ENCODE measurements at regions not wholly inside any gene's neighbourhood (a gene's known extent, or its start where the extent isn't known, plus 50 kb on each side); places are given as distances from the start of the nearest gene placed in this dataset.

DNA sequence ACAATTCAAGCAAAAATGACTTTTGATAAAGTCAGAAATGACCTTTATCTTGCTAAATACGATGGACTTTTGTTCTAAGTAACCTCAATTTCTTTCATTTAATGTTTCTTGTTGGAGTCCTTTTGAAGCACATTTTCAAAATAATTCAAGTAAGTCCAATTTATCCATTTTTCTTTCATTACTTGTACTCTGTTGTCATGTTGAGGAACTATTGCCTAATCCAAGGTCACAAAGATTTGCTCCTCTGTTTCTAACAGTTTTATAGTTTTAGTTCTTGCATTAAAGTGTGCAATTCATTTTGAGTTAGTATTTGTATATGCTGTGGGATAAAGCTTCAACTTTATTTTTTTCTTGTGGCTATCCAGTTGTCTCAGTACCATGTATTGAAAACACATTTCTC, 66.7 kb downstream of the CCER1 start:
- Histone ChIP-seq H3K9me3 (no peaks in the 10 kb centered on the region), H3K4me1 (no peaks in the 10 kb centered on the region), H3K27ac (no peak overlapping the region), H3K36me3 (no peaks in the 10 kb centered on the region), H3K4me3 (no peak overlapping the region), H3K27me3 (no peaks in the 10 kb centered on the region)
- TF ChIP-seq, protein P1, sequence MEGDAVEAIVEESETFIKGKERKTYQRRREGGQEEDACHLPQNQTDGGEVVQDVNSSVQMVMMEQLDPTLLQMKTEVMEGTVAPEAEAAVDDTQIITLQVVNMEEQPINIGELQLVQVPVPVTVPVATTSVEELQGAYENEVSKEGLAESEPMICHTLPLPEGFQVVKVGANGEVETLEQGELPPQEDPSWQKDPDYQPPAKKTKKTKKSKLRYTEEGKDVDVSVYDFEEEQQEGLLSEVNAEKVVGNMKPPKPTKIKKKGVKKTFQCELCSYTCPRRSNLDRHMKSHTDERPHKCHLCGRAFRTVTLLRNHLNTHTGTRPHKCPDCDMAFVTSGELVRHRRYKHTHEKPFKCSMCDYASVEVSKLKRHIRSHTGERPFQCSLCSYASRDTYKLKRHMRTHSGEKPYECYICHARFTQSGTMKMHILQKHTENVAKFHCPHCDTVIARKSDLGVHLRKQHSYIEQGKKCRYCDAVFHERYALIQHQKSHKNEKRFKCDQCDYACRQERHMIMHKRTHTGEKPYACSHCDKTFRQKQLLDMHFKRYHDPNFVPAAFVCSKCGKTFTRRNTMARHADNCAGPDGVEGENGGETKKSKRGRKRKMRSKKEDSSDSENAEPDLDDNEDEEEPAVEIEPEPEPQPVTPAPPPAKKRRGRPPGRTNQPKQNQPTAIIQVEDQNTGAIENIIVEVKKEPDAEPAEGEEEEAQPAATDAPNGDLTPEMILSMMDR (IDR thresholded peaks at IDR 0.05): no peak
- ATAC-seq (no peak), DNase-seq (no peak)
- intact Hi-C loops (cut with DNase I): no loop called here

DNA sequence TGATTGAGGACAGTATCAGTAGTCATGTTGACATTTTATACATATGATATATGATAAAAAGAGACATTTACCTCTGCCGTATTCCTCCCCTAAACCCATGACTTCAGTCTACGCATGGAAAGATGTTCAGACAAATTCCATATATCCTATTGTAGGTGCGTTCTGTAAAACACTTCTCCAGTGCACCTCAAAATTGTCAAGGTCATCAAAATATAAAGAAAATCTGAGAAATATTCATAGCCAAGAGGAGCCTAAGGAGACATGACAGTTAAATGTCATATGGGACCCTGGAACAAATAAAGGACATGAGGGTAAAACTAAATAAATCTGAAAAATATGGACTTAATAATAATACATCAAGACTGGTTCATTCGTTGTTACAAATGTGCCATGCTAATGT, 71.5 kb downstream of the CCER1 start:
- Histone ChIP-seq H3K27me3 (no peaks in the 10 kb centered on the region), H3K36me3 (no peaks in the 10 kb centered on the region), H3K27ac (no peak overlapping the region), H3K4me3 (no peak overlapping the region), H3K4me1 (no peaks in the 10 kb centered on the region), H3K9me3 (no peaks in the 10 kb centered on the region)
- intact Hi-C loops (cut with DNase I): no loop called here
- no peak for DNase-seq
- no peak for ATAC-seq
- TF ChIP-seq, protein P1 (IDR thresholded peaks at IDR 0.05): no peak

GRCh38 chr12:90871726-90872096, 83.3 kb downstream of the CCER1 start:
- H3K4me3 ChIP-seq: no peak overlapping the region
- H3K4me1 ChIP-seq: no peaks in the 10 kb centered on the region
- H3K36me3 ChIP-seq: no peaks in the 10 kb centered on the region
- H3K9me3 ChIP-seq: no peaks in the 10 kb centered on the region
- ATAC-seq (no peak), DNase-seq (no peak)
- intact Hi-C loops (cut with DNase I): no loop called here
- no peaks in the 10 kb centered on the region for H3K27me3 ChIP-seq
- TF ChIP-seq, protein P1 (IDR thresholded peaks at IDR 0.05): no peak
- H3K27ac ChIP-seq: no peak overlapping the region

DNA sequence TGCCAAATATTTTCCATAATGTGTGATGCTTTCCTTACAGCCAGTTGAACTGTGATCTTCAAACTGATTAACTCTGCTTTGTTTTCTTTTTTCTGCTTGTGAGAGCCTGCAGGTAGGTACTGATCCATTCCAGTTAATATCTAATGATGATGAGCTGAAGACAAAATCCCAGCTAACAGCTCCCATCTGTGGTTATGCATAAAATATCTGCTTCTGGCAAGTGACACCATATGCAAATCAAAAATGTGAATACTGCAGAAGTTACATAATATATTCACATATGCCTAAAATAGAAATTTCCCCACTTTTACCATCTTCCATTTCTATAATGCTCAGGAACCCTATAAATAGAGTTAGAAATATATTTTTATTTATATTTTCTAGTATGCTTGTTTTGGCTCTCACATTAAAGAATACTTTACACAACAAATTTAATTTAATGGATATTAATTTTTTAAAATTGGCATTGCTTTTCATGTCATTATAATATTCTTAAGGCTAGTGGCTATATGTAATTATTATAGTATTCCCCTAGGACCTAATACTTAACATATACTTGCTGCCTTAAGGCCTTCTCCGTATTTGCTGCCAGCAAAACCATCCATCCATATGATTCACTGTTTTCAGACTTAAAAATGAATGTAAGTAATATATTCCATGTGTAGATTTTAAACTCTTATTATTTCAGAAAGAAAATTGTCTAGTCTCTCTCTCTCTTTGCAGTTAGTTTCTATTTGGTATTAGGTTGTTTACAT, 83.8 kb downstream of the CCER1 start:
- H3K4me1 ChIP-seq: no peaks in the 10 kb centered on the region
- ATAC-seq: no peak
- no peak overlapping the region for H3K27ac ChIP-seq
- H3K27me3 ChIP-seq: no peaks in the 10 kb centered on the region
- no peaks in the 10 kb centered on the region for H3K36me3 ChIP-seq
- no peaks in the 10 kb centered on the region for H3K9me3 ChIP-seq
- no peak for DNase-seq
- no peak overlapping the region for H3K4me3 ChIP-seq
- TF ChIP-seq, protein P1 (IDR thresholded peaks at IDR 0.05): no peak
- intact Hi-C loops (cut with DNase I): no loop called here

DNA sequence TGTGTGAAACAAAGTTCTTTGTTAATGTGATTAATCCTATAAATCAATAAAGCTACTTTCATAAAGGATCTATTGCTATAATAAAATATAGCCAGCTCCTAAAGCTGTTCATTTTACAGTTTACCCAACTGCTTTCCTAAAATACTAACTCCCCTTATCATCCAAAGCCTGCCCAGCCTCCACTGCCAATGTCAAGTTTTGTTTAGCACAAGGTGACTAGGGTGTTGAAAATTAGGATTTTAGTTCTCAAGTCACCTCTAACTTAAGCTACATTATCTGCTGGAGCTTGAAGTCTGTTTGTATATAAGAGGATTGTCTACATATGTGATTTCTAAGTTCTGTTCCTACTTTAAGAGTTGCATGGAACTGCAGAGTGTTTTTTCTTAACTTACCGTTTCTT, 86.3 kb downstream of the CCER1 start:
- H3K27ac ChIP-seq: no peak overlapping the region
- intact Hi-C loops (cut with DNase I): no loop called here
- no peaks in the 10 kb centered on the region for H3K9me3 ChIP-seq
- TF ChIP-seq, protein P1 (IDR thresholded peaks at IDR 0.05): no peak
- no peaks in the 10 kb centered on the region for H3K27me3 ChIP-seq
- DNase-seq (no peak), ATAC-seq (no peak)
- no peak overlapping the region for H3K4me3 ChIP-seq
- no peaks in the 10 kb centered on the region for H3K4me1 ChIP-seq
- no peaks in the 10 kb centered on the region for H3K36me3 ChIP-seq

All from left lung (tissue), 4 donors.